AG09309 (cell line): ENCODE measurements at regions not wholly inside any gene's neighbourhood (a gene's known extent, or its start where the extent isn't known, plus 50 kb on each side); places are given as distances from the start of the nearest gene placed in this dataset.

Experiments
- DNase-seq: peaks from one replicate; pipeline ENCODE4 v3.0.0-alpha.2; 2010; ENCODE audit warnings: low read depth
- H3K4me3 ChIP-seq: 2 replicates; pipeline ENCODE4 v1.5.1; 2011; ENCODE audit warnings: mild to moderate bottlenecking, low read depth, low read length, moderate library complexity; ENCODE audit not compliant: control insufficient read depth
- TF ChIP-seq, protein P1 (sequence below): IDR thresholded peaks from 2 replicates; pipeline ENCODE4 v1.5.1; 2011; ENCODE audit warnings: mild to moderate bottlenecking, low read depth, low read length, inconsistent platforms; ENCODE audit not compliant: insufficient read depth, control insufficient read depth; ENCODE audit errors: missing control alignments

DNA sequence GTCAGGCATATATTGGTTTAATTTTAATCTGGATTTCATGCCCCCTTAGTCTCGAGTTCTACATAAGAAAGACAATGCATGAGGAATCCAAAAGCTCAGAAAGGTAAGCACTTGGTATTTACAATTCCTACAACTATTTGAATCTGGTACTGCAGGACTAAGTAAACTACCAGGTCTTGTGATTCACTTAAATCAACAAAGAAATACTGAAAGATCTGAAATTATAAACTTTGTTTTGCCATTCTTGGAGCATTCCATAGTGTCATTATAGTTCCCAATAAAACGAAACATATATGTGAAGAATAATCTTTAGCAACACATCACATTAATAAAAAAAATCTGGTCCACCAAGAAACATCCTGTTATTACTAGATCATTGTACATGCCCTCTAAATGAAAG lies 482.3 kb downstream of the ANKRD50 start:
- H3K4me3 ChIP-seq, result no peak overlapping the region
- DNase-seq, result no peak
- TF ChIP-seq, protein P1, sequence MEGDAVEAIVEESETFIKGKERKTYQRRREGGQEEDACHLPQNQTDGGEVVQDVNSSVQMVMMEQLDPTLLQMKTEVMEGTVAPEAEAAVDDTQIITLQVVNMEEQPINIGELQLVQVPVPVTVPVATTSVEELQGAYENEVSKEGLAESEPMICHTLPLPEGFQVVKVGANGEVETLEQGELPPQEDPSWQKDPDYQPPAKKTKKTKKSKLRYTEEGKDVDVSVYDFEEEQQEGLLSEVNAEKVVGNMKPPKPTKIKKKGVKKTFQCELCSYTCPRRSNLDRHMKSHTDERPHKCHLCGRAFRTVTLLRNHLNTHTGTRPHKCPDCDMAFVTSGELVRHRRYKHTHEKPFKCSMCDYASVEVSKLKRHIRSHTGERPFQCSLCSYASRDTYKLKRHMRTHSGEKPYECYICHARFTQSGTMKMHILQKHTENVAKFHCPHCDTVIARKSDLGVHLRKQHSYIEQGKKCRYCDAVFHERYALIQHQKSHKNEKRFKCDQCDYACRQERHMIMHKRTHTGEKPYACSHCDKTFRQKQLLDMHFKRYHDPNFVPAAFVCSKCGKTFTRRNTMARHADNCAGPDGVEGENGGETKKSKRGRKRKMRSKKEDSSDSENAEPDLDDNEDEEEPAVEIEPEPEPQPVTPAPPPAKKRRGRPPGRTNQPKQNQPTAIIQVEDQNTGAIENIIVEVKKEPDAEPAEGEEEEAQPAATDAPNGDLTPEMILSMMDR, result no peak

DNA sequence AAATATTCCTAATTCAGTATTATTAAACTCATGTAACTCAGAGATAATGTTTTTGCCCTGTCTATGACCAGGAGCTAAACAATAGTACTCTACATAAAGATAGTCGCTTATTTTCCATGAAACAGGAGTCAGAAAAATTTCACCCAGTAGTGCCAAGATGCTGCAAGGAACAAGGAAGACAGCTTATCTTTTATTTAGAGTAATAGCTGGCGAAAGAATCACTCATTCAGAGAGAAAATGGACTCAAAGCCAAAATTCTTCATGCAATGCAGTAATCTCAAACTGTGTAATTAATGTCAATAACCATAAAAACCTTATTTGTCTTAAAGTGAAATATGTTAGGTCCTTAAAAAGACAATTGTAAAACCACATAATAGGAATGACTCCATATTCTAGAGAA lies 477.8 kb downstream of the ANKRD50 start:
- DNase-seq, result no peak
- TF ChIP-seq, protein P1, result no peak
- H3K4me3 ChIP-seq, result no peak overlapping the region

DNA sequence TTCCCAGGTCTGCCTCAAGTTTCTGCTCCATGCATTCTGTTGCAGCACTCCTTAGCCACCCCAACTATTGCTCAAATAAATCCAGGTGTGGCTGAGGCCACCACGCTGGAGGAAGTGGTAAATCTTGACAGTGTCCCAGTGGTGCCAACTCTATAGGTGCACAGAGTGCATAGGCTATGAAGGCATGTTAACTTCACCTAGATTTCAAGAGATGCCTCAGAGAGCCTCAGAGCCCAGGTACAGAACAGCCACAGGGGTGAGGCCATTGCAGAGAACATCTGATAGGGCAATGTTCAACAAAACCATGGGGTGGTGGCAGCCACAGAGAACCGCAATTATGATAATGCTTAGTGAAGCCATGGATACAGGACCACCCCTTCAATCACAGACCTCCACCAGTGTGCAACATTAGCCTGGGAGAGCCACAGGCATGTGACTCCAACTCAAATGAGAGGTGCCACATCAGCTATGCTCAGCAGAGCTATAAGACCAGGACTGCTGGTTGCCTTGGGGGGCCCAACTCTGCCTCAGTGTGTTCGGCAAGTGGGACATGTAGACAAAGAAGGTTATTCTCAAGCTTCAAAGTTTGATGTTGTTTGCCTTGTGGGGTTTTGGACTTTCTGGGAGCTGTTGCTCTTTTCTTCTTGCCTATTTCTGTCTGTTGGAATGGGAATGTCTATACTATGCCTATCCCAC lies 468.7 kb downstream of the ANKRD50 start:
- no peak overlapping the region for H3K4me3 ChIP-seq
- TF ChIP-seq, protein P1, result no peak
- DNase-seq, result no peak

DNA sequence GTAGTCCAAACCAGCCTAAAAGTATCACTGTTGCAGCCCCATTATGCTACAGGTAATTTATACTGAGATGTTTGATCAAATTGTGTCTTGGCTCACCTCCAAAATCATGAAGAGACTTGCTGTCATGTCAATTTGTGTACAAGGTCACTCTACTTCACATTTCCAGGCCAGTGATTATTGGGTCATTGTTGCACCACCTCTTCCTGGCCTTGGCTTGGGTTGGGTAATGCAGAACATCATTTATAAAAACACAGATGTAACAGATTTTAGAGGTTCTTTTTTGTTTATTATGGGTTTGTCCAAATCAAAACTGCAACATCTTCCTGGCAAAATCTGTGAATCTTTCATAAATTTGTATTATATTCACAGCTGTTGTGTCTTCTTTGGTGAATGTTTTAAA lies 459.5 kb downstream of the ANKRD50 start:
- H3K4me3 ChIP-seq, result no peak overlapping the region
- TF ChIP-seq, protein P1, result no peak
- no peak for DNase-seq

DNA sequence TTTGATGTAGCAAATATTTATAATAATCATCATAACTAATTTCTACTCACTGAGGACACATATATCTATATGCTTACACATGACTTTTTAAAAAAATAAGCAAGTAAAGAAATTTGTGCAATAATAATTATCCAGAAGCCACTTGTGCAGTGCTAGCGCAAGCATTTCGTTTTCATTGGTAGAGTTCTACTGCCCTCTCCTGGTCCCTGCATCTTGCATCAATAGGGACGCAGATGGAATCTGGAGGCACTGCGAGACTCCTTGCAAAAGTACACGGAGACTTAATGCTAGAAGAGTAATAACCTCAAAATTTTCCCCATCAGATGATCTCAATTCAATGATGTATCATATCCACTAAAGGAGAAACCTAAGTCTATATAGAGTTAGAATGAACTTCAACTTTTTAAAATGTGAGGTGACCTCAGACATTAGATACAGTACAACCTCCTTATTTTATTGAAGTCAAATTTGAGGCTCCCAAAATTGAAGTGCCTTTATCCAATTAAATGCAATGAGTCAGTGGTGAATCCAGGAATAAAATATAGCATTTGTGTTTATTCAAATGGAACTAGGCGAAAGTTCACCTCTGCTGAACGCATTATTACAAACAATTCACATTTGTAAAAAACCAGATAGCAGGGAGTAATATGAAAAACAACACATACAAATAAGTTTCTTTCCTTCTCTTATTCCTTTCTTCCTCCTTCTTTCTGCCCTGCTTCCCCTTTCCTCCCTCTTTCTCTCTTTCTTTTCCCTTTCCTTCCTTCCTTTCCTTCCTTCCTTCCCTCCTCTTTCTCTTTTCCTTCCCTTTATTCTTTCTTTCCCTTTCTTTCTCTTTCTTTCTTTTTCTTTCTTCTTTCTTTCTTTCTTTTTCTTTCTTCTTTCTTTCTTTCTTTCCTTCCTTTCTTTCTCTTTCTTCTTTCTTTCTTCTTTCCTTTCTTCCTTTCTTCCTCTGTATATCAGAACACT lies 450.0 kb downstream of the ANKRD50 start:
- H3K4me3 ChIP-seq, result no peak overlapping the region
- TF ChIP-seq, protein P1, result peak; percentile 87
- peak; percentile 72 for DNase-seq

DNA sequence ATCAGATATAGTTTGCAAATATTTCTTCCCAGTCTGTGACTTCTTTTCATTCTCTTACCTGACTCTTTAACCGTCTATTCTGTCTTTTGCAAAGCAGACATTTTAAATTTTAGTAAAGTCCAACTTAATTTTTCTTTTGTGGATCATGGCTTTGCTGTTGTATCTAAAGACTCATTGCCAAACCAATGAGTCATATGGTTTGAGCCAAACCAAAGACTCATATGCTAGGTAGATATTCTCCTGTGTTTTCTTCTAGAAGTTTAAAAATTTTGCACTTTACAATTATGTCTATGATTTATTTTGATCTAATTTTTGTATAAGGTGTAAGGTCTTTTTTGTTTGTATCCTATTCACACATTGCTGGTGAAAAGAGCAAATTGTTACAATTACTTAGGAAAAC lies 446.8 kb downstream of the ANKRD50 start:
- TF ChIP-seq, protein P1, result no peak
- DNase-seq, result no peak
- H3K4me3 ChIP-seq, result no peak overlapping the region
